A673 (cell line): ENCODE measurements at regions not wholly inside any gene's neighbourhood (a gene's known extent, or its start where the extent isn't known, plus 50 kb on each side); places are given as distances from the start of the nearest gene placed in this dataset.

Experiments used
- BruUV-seq: library from RNA; stranded (reverse); fragments of 400-500 nt; replicated peaks from 2 replicates; lab custom pipeline; 2021; lab: Mats Ljungman, UMichigan
- CTCF ChIA-PET: fragments of 300-600 bp; sonication (Branson Sonifier 250); formaldehyde crosslinking; loops from one replicate; lab custom pipeline; 2022; ENCODE audit warnings: antibody characterized with exemption; lab: Charles Lee
- POLR2A ChIA-PET: fragments of 300-600 bp; sonication (Branson Sonifier 250); formaldehyde crosslinking; loops from one replicate; lab custom pipeline; 2022; ENCODE audit warnings: antibody characterized with exemption; ENCODE audit not compliant: low non-redundant PET; lab: Charles Lee
- DNase-seq: peaks from one replicate; pipeline ENCODE4 v3.0.0-alpha.2; 2015; ENCODE audit warnings: low spot score
- H3K27ac ChIP-seq: fragments of 200-600 bp; sonication (generic); 2 replicates; pipeline ENCODE4 v1.5.1; 2016; ENCODE audit warnings: mixed run types, low read depth, mild to moderate bottlenecking, mixed read lengths, antibody characterized with exemption, low read length; ENCODE audit not compliant: poor library complexity, severe bottlenecking
- H3K27me3 ChIP-seq: fragments of 200-600 bp; sonication (generic); replicated peaks from 2 replicates; pipeline ENCODE4 v1.6.1; 2017; ENCODE audit warnings: mixed run types, low read depth, mild to moderate bottlenecking, mixed read lengths, antibody characterized with exemption, low read length; ENCODE audit not compliant: insufficient read depth, poor library complexity
- H3K36me3 ChIP-seq: fragments of 200-600 bp; sonication (generic); 2 replicates; pipeline ENCODE4 v1.6.1; 2016; ENCODE audit warnings: mixed run types, mild to moderate bottlenecking, mixed read lengths, antibody characterized with exemption, low read length; ENCODE audit not compliant: insufficient read depth, poor library complexity, severe bottlenecking
- H3K4me1 ChIP-seq: fragments of 200-600 bp; sonication (generic); 2 replicates; pipeline ENCODE4 v1.6.1; 2017; ENCODE audit warnings: mixed run types, mild to moderate bottlenecking, mixed read lengths, antibody characterized with exemption, low read length; ENCODE audit not compliant: insufficient read depth, poor library complexity, severe bottlenecking
- H3K4me3 ChIP-seq: fragments of 200-600 bp; sonication (generic); 2 replicates; pipeline ENCODE4 v1.5.1; 2016; ENCODE audit warnings: low read depth, mixed run types, mild to moderate bottlenecking, mixed read lengths, low read length; ENCODE audit not compliant: poor library complexity, severe bottlenecking
- H3K9me3 ChIP-seq: fragments of 200-600 bp; sonication (generic); 2 replicates; pipeline ENCODE4 v1.6.1; 2016; ENCODE audit warnings: mixed run types, low read depth, mild to moderate bottlenecking, mixed read lengths, antibody characterized with exemption, low read length; ENCODE audit not compliant: poor library complexity, severe bottlenecking
- CTCF ChIP-seq: fragments of 300-800, 200-600 bp; sonication (generic); conservative IDR thresholded peaks from 2 replicates; pipeline ENCODE4 v1.5.1; 2017; ENCODE audit warnings: low read depth, mild to moderate bottlenecking, antibody characterized with exemption, low read length, moderate library complexity, mixed read lengths
- EZH2 ChIP-seq: fragments of 200-600 bp; sonication (generic); IDR thresholded peaks from 2 replicates; pipeline ENCODE4 v1.6.1; 2017; ENCODE audit warnings: borderline replicate concordance, low read depth, mild to moderate bottlenecking, mixed read lengths, antibody characterized with exemption, low read length; ENCODE audit not compliant: poor library complexity, severe bottlenecking
- intact Hi-C: fragments of 100-400 bp; cut with micrococcal nuclease; formaldehyde crosslinking; loops from one replicate; pipeline ENCODE4 v1.10.0; 2022; ENCODE audit not compliant: unreplicated experiment

GRCh38 chr2:157197848-157198247 lies 59.7 kb upstream of the GALNT5 start:
- no peaks in the 10 kb centered on the region for H3K4me1 ChIP-seq
- H3K27ac ChIP-seq, result no peak overlapping the region
- CTCF ChIA-PET, result no interaction called here
- TF ChIP-seq EZH2 (no peak), CTCF (no peak)
- no peaks in the 10 kb centered on the region for H3K9me3 ChIP-seq
- POLR2A ChIA-PET, result no interaction called here
- DNase-seq, result no peak
- H3K4me3 ChIP-seq, result no peak overlapping the region
- no peaks in the 10 kb centered on the region for H3K36me3 ChIP-seq
- intact Hi-C loops, result no loop called here
- BruUV-seq, result no TSS peak
- H3K27me3 ChIP-seq, result no peaks in the 10 kb centered on the region

- TF ChIP-seq EZH2, result no peak
- no peak for TF ChIP-seq CTCF
- Histone ChIP-seq H3K4me1 (no peaks in the 10 kb centered on the region), H3K9me3 (no peaks in the 10 kb centered on the region), H3K4me3 (no peak overlapping the region), H3K36me3 (no peaks in the 10 kb centered on the region), H3K27ac (no peak overlapping the region), H3K27me3 (no peaks in the 10 kb centered on the region)
- no peak for DNase-seq
- CTCF ChIA-PET, result no interaction called here
- no TSS peak for BruUV-seq
- intact Hi-C loops, result no loop called here
- POLR2A ChIA-PET, result no interaction called here
Measured at GRCh38 chr2:157203651-157204050, 53.9 kb upstream of the GALNT5 start.

DNA sequence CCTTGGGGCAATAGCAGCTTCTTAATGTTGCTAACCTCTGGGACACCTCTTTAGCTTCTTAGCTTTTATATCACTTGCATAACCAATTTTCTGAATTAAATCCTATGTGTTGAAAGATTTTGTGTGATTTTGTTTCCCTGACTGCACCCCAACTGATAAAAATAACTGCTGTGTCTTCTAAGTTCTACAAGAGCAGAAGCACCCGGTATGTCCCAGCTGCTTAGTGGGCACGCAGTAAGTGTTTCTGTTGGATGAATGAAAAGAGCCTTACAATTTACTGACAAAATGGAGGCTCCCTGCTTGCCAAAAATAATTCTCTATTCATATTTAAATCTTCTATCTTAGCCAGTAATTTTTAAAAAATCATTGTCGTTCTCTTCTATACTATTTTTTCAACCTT lies 53.1 kb upstream of the GALNT5 start:
- Histone ChIP-seq H3K4me1 (no peaks in the 10 kb centered on the region), H3K4me3 (no peak overlapping the region), H3K27me3 (no peaks in the 10 kb centered on the region), H3K9me3 (no peaks in the 10 kb centered on the region), H3K27ac (no peak overlapping the region), H3K36me3 (no peaks in the 10 kb centered on the region)
- POLR2A ChIA-PET, result no interaction called here
- no peak for DNase-seq
- BruUV-seq, result no TSS peak
- no peak for TF ChIP-seq CTCF
- no peak for TF ChIP-seq EZH2
- CTCF ChIA-PET, result no interaction called here
- intact Hi-C loops, result no loop called here
